ENCODE measurements at regions not wholly inside any gene's neighbourhood (a gene's known extent, or its start where the extent isn't known, plus 50 kb on each side); places are given as distances from the start of the nearest gene placed in this dataset.

- TF ChIP-seq POLR2A (IDR thresholded peaks at IDR 0.05; ENCODE audit: low read depth, low read length) = no peak
- no peak for TF ChIP-seq TAF1 (IDR thresholded peaks at IDR 0.05; ENCODE audit: borderline replicate concordance, low read depth, low read length)
- TF ChIP-seq POLR2AphosphoS5 (IDR thresholded peaks at IDR 0.05; ENCODE audit: low read depth, low read length) = no peak
Observed at GRCh38 chr14:85445151-85445795, 84.7 kb upstream of the FLRT2 start.
